Liver (tissue), 8 donors: ENCODE measurements at regions not wholly inside any gene's neighbourhood (a gene's known extent, or its start where the extent isn't known, plus 50 kb on each side); places are given as distances from the start of the nearest gene placed in this dataset.

Experiments used
- DNase-seq: peaks from one replicate; pipeline ENCODE4 v3.0.0-alpha.2; 2017; ENCODE audit warnings: low spot score
- H3K27ac ChIP-seq, 2 donors: one replicate each; pipeline ENCODE4 v1.7.0; 2013; ENCODE audit warnings: inconsistent platforms in 2 of 2, low read length in 2 of 2, control low read depth in 1 of 2, low read depth in 1 of 2, mild to moderate bottlenecking in 1 of 2
- H3K27me3 ChIP-seq, 4 donors: one replicate each; pipeline versions ENCODE4 v1.6.1 to v1.7.0; 2013; ENCODE audit warnings: low read length in 3 of 4, inconsistent platforms in 1 of 4, mild to moderate bottlenecking in 1 of 4, moderate library complexity in 1 of 4; ENCODE audit not compliant: control insufficient read depth in 4 of 4, insufficient read depth in 4 of 4
- H3K36me3 ChIP-seq, 4 donors: one replicate each; pipeline versions ENCODE4 v1.6.1 to v1.7.0; 2013; ENCODE audit warnings: low read length in 3 of 4, mild to moderate bottlenecking in 3 of 4, low read depth in 1 of 4, moderate library complexity in 1 of 4; ENCODE audit not compliant: control insufficient read depth in 4 of 4, insufficient read depth in 3 of 4
- H3K4me1 ChIP-seq, 4 donors: one replicate each; pipeline versions ENCODE4 v1.6.1 to v1.7.0; 2013; ENCODE audit warnings: low read length in 3 of 4, mild to moderate bottlenecking in 3 of 4, moderate library complexity in 1 of 4; ENCODE audit not compliant: control insufficient read depth in 4 of 4, insufficient read depth in 4 of 4
- H3K4me3 ChIP-seq, 3 donors: one replicate each; pipeline versions ENCODE4 v1.6.1 to v1.7.0; 2013; ENCODE audit warnings: low read length in 3 of 3, control low read depth in 1 of 3, low read depth in 1 of 3, mild to moderate bottlenecking in 1 of 3
- H3K9ac ChIP-seq, 2 donors: one replicate each; pipeline ENCODE4 v1.7.0; 2013; ENCODE audit warnings: low read length in 2 of 2, mild to moderate bottlenecking in 2 of 2, moderate library complexity in 2 of 2, control low read depth in 1 of 2, low read depth in 1 of 2
- H3K9me3 ChIP-seq, 4 donors: one replicate each; pipeline versions ENCODE4 v1.6.1 to v1.7.0; 2013; ENCODE audit warnings: low read length in 3 of 4; ENCODE audit not compliant: control insufficient read depth in 4 of 4
- ATF3 ChIP-seq: IDR thresholded peaks from 2 replicates; pipeline ENCODE4 v1.6.1; 2016; ENCODE audit warnings: antibody characterized with exemption
- EGR1 ChIP-seq, 2 donors: IDR thresholded peaks; 2 replicates each; pipeline ENCODE4 v1.6.1; 2016 to 2018; ENCODE audit warnings: antibody characterized with exemption in 2 of 2, low read depth in 2 of 2
- FOXA1 ChIP-seq: IDR thresholded peaks from 2 replicates; pipeline ENCODE4 v1.6.1; 2016; ENCODE audit warnings: antibody characterized with exemption
- FOXA2 ChIP-seq: IDR thresholded peaks from 2 replicates; pipeline ENCODE4 v1.6.1; 2016; ENCODE audit warnings: antibody characterized with exemption
- GABPA ChIP-seq, 2 donors: IDR thresholded peaks in 1 of 2; conservative IDR thresholded peaks in 1 of 2; 2 replicates each; pipeline ENCODE4 v1.6.1; 2016; ENCODE audit warnings: antibody characterized with exemption in 2 of 2, mild to moderate bottlenecking in 1 of 2, moderate library complexity in 1 of 2
- HNF4A ChIP-seq, 2 donors: conservative IDR thresholded peaks; 2 replicates each; pipeline ENCODE4 v1.6.1; 2016; ENCODE audit warnings: antibody characterized with exemption in 2 of 2, mild to moderate bottlenecking in 2 of 2
- HNF4G ChIP-seq: IDR thresholded peaks from 2 replicates; pipeline ENCODE4 v1.6.1; 2016; ENCODE audit warnings: antibody characterized with exemption
- JUND ChIP-seq, 2 donors: IDR thresholded peaks; 2 replicates each; pipeline ENCODE4 v1.6.1; 2016; ENCODE audit warnings: antibody characterized with exemption in 2 of 2
- NR2F2 ChIP-seq: IDR thresholded peaks from 2 replicates; pipeline ENCODE4 v1.6.1; 2016; ENCODE audit warnings: antibody characterized with exemption
- RAD21 ChIP-seq, 2 donors: IDR thresholded peaks; 2 replicates each; pipeline ENCODE4 v1.6.1; 2016; ENCODE audit warnings: antibody characterized with exemption in 2 of 2, mild to moderate bottlenecking in 2 of 2
- RXRA ChIP-seq, 2 donors: IDR thresholded peaks; 2 replicates each; pipeline ENCODE4 v1.6.1; 2017 to 2018; ENCODE audit warnings: antibody characterized with exemption in 2 of 2, mild to moderate bottlenecking in 1 of 2
- SP1 ChIP-seq: IDR thresholded peaks from 2 replicates; pipeline ENCODE4 v1.6.1; 2018; ENCODE audit warnings: antibody characterized with exemption, mild to moderate bottlenecking
- TAF1 ChIP-seq: conservative IDR thresholded peaks from 2 replicates; pipeline ENCODE4 v1.6.1; 2016; ENCODE audit warnings: antibody characterized with exemption, mild to moderate bottlenecking
- YY1 ChIP-seq: IDR thresholded peaks from 2 replicates; pipeline ENCODE4 v1.6.1; 2016; ENCODE audit warnings: antibody characterized with exemption, mild to moderate bottlenecking
- WGBS: extraction: QIAGEN DNeasy Blood & Tissue Kit; methylation state at CpG from one replicate; pipeline ENCODE4 v1.1.7; 2013; 5-methylcytosine and 5-hydroxymethylcytosine counted together
- TF ChIP-seq, protein P1 (sequence below): IDR thresholded peaks from 2 replicates; pipeline ENCODE4 v1.6.1; 2016; ENCODE audit warnings: antibody characterized with exemption
- TF ChIP-seq, protein P2 (sequence below): IDR thresholded peaks from 2 replicates; pipeline ENCODE4 v1.6.1; 2016; ENCODE audit warnings: antibody characterized with exemption
- TF ChIP-seq, protein P3 (sequence below): fragments of 150-350 bp; IDR thresholded peaks from 2 replicates; pipeline ENCODE4 v1.5.1; 2017; ENCODE audit warnings: improper control_type of control experiment, low read depth, low read length; ENCODE audit not compliant: missing input control
- TF ChIP-seq, protein P4 (sequence below): IDR thresholded peaks from 2 replicates; pipeline ENCODE4 v1.6.1; 2016; ENCODE audit warnings: antibody characterized with exemption, mild to moderate bottlenecking
- donor health status: healthy.
- donor health status: healthy.
- donor health status: healthy.
- donor health status: healthy.
- donor health status: healthy.

DNA sequence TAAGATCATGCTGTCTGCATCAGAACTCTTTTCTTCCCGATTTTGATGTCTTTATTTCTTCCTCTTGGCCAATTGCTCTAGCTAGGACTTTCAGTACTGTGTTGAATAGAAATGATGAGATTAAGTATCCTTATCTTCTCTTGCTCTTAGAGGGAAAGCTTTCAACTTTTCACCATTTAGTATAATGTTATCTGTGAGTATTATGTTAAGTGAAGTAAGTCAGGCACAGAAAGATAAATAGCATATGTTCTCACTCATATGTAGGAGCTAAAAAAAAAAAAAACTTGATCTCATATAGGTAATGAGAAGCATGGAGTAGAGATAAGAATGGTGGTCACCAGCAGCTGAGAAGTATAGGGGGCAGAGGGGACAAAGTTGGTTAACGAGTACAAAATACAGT lies 1089.5 kb downstream of the TDRD15 start:
- no peak overlapping the region for H3K4me3 ChIP-seq
- no peak for DNase-seq
- H3K36me3 ChIP-seq = no peaks in the 10 kb centered on the region
- H3K27ac ChIP-seq = no peak overlapping the region
- 74% methylated on average over 2 of the region's 2 CpGs for WGBS
- no peak overlapping the region for H3K9ac ChIP-seq
- no peaks in the 10 kb centered on the region for H3K9me3 ChIP-seq
- H3K4me1 ChIP-seq = no peaks in the 10 kb centered on the region
- TF ChIP-seq JUND (IDR thresholded peaks at IDR 0.05) (no peak), GABPA (IDR thresholded peaks at IDR 0.05 in 1 of 2, conservative IDR thresholded peaks at IDR 0.05 in 1 of 2) (no peak), RXRA (IDR thresholded peaks at IDR 0.05) (no peak), FOXA2 (no peak), HNF4G (no peak)
- TF ChIP-seq, protein P1, sequence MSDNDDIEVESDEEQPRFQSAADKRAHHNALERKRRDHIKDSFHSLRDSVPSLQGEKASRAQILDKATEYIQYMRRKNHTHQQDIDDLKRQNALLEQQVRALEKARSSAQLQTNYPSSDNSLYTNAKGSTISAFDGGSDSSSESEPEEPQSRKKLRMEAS = no peak
- no peaks in the 10 kb centered on the region for H3K27me3 ChIP-seq

- 70% methylated on average over 2 of the region's 2 CpGs for WGBS
- H3K27me3 ChIP-seq = no peaks in the 10 kb centered on the region
- H3K27ac ChIP-seq = no peak overlapping the region
- no peaks in the 10 kb centered on the region for H3K4me1 ChIP-seq
- no peak overlapping the region for H3K9ac ChIP-seq
- H3K36me3 ChIP-seq = no peaks in the 10 kb centered on the region
- no peaks in the 10 kb centered on the region for H3K9me3 ChIP-seq
- DNase-seq = no peak
- H3K4me3 ChIP-seq = no peak overlapping the region
- TF ChIP-seq GABPA (IDR thresholded peaks at IDR 0.05 in 1 of 2, conservative IDR thresholded peaks at IDR 0.05 in 1 of 2) (no peak), RXRA (IDR thresholded peaks at IDR 0.05) (no peak), TAF1 (no peak), RAD21 (IDR thresholded peaks at IDR 0.05) (peak in 1 of 2 donors; percentile 9)
- TF ChIP-seq, protein P2, sequence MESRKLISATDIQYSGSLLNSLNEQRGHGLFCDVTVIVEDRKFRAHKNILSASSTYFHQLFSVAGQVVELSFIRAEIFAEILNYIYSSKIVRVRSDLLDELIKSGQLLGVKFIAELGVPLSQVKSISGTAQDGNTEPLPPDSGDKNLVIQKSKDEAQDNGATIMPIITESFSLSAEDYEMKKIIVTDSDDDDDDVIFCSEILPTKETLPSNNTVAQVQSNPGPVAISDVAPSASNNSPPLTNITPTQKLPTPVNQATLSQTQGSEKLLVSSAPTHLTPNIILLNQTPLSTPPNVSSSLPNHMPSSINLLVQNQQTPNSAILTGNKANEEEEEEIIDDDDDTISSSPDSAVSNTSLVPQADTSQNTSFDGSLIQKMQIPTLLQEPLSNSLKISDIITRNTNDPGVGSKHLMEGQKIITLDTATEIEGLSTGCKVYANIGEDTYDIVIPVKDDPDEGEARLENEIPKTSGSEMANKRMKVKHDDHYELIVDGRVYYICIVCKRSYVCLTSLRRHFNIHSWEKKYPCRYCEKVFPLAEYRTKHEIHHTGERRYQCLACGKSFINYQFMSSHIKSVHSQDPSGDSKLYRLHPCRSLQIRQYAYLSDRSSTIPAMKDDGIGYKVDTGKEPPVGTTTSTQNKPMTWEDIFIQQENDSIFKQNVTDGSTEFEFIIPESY = no peak
These were observed 1091.7 kb downstream of the TDRD15 start for GRCh38 chr2:22215517-22215916.

DNA sequence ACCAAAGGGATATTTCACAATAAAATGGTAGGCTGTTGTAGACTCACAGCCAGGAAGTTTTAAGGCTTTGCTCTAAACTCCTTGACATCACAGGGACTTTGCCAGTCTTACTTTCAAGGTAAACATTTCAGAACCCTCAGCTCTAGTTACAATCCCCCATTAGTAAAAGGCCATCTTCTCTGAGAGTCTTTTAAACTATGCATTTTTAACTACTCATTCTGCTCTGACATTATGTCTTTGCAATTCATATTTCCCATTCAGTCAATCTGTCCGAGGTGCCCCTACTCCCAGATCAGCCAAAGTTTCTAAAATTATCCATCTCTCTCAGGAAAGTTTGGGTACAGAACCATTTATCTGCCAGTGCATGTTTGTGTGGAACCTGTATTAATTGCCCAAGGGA lies 1094.1 kb downstream of the TDRD15 start:
- Histone ChIP-seq H3K4me1 (no peaks in the 10 kb centered on the region), H3K36me3 (no peaks in the 10 kb centered on the region), H3K9me3 (no peaks in the 10 kb centered on the region), H3K27me3 (no peaks in the 10 kb centered on the region), H3K4me3 (no peak overlapping the region), H3K9ac (no peak overlapping the region), H3K27ac (no peak overlapping the region)
- 89% methylated on average over 1 of the region's 1 CpG for WGBS
- DNase-seq = no peak
- TF ChIP-seq, protein P3, sequence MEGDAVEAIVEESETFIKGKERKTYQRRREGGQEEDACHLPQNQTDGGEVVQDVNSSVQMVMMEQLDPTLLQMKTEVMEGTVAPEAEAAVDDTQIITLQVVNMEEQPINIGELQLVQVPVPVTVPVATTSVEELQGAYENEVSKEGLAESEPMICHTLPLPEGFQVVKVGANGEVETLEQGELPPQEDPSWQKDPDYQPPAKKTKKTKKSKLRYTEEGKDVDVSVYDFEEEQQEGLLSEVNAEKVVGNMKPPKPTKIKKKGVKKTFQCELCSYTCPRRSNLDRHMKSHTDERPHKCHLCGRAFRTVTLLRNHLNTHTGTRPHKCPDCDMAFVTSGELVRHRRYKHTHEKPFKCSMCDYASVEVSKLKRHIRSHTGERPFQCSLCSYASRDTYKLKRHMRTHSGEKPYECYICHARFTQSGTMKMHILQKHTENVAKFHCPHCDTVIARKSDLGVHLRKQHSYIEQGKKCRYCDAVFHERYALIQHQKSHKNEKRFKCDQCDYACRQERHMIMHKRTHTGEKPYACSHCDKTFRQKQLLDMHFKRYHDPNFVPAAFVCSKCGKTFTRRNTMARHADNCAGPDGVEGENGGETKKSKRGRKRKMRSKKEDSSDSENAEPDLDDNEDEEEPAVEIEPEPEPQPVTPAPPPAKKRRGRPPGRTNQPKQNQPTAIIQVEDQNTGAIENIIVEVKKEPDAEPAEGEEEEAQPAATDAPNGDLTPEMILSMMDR = no peak
- TF ChIP-seq RXRA (IDR thresholded peaks at IDR 0.05) (no peak), JUND (IDR thresholded peaks at IDR 0.05) (no peak), YY1 (no peak), ATF3 (no peak), FOXA1 (no peak), FOXA2 (no peak), RAD21 (IDR thresholded peaks at IDR 0.05) (no peak), HNF4G (no peak), TAF1 (no peak), SP1 (no peak), GABPA (IDR thresholded peaks at IDR 0.05 in 1 of 2, conservative IDR thresholded peaks at IDR 0.05 in 1 of 2) (no peak), NR2F2 (no peak), EGR1 (IDR thresholded peaks at IDR 0.05; ENCODE audit: low read depth in 2 of 2) (no peak), HNF4A (conservative IDR thresholded peaks at IDR 0.05) (no peak)
- TF ChIP-seq, protein P2 = no peak
- TF ChIP-seq, protein P1 = no peak
- TF ChIP-seq, protein P4, sequence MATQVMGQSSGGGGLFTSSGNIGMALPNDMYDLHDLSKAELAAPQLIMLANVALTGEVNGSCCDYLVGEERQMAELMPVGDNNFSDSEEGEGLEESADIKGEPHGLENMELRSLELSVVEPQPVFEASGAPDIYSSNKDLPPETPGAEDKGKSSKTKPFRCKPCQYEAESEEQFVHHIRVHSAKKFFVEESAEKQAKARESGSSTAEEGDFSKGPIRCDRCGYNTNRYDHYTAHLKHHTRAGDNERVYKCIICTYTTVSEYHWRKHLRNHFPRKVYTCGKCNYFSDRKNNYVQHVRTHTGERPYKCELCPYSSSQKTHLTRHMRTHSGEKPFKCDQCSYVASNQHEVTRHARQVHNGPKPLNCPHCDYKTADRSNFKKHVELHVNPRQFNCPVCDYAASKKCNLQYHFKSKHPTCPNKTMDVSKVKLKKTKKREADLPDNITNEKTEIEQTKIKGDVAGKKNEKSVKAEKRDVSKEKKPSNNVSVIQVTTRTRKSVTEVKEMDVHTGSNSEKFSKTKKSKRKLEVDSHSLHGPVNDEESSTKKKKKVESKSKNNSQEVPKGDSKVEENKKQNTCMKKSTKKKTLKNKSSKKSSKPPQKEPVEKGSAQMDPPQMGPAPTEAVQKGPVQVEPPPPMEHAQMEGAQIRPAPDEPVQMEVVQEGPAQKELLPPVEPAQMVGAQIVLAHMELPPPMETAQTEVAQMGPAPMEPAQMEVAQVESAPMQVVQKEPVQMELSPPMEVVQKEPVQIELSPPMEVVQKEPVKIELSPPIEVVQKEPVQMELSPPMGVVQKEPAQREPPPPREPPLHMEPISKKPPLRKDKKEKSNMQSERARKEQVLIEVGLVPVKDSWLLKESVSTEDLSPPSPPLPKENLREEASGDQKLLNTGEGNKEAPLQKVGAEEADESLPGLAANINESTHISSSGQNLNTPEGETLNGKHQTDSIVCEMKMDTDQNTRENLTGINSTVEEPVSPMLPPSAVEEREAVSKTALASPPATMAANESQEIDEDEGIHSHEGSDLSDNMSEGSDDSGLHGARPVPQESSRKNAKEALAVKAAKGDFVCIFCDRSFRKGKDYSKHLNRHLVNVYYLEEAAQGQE = no peak
